Ovary (tissue), 7 donors: ENCODE measurements at regions not wholly inside any gene's neighbourhood (a gene's known extent, or its start where the extent isn't known, plus 50 kb on each side); places are given as distances from the start of the nearest gene placed in this dataset.
"Not testable (repeated sequence)": the region's sequence is repeated elsewhere in the genome, so short reads cannot be mapped to it uniquely, and the experiment has no call there.

Experiments
- DNase-seq, 5 donors: peaks; one replicate each; pipeline ENCODE4 v3.0.0-alpha.2; 2019 to 2020
- H3K27ac ChIP-seq, 2 donors: fragments of 200-600 bp; one replicate each; pipeline versions ENCODE4 v1.5.1 to v1.8.0; 2019 to 2022
- H3K27me3 ChIP-seq: fragments of 200-600 bp; one replicate; pipeline ENCODE4 v1.8.0; 2022
- H3K36me3 ChIP-seq: fragments of 200-600 bp; sonication (generic); one replicate; pipeline ENCODE4 v1.5.1; 2019
- H3K4me1 ChIP-seq: one replicate; pipeline ENCODE4 v1.8.1; 2013; ENCODE audit warnings: mild to moderate bottlenecking, moderate library complexity; ENCODE audit not compliant: insufficient read depth
- H3K4me3 ChIP-seq: fragments of 200-600 bp; sonication (generic); one replicate; pipeline ENCODE4 v1.5.1; 2017
- H3K9me3 ChIP-seq, 2 donors: fragments of 200-600 bp in 1 of 2; sonication (generic) in 1 of 2; one replicate each; pipeline versions ENCODE4 v1.5.1 to v1.8.1; 2013 to 2019; ENCODE audit warnings: mild to moderate bottlenecking in 1 of 2, moderate library complexity in 1 of 2
- EP300 ChIP-seq: sonication (generic); formaldehyde crosslinking; IDR thresholded peaks from one replicate; pipeline ENCODE4 v1.6.1; 2017; ENCODE audit warnings: antibody characterized with exemption
- POLR2A ChIP-seq: fragments of 450-650 bp; IDR thresholded peaks from one replicate; pipeline ENCODE4 v1.6.1; 2017; ENCODE audit warnings: antibody characterized with exemption, mild to moderate bottlenecking, moderate library complexity
- WGBS, 3 donors: extraction: QIAGEN DNeasy Blood & Tissue Kit in 1 of 3; methylation state at CpG; one replicate each; pipeline versions ENCODE4 v1.1.5 to v1.1.7; 2013 to 2017; 5-methylcytosine and 5-hydroxymethylcytosine counted together
- intact Hi-C, 4 donors: fragments of 100-400 bp; cut with DNase I; formaldehyde crosslinking; loops; one replicate each; pipeline versions ENCODE4 v1.11.0 to v1.15.1; 2022 to 2023
- TF ChIP-seq, protein P1 (sequence below), 3 donors: fragments of 450-650 bp in 2 of 3; fragments of 200-600 bp in 1 of 3; IDR thresholded peaks; one replicate each; pipeline versions ENCODE4 v1.5.1 to v1.8.0; 2016 to 2022; ENCODE audit warnings: antibody characterized with exemption in 3 of 3, mild to moderate bottlenecking in 1 of 3
- donor health status: DM: no; HTN: no; CAD: no; lungs with moderate emphysema.
- donor health status: DM: no; HTN: no; CAD: no.
- donor health status: Bipolar disorder and iron deficiency.
- donor health status: DM: no; HTN: no; CAD: no.
- donor health status: DM: yes; HTN: yes; CAD: no.

DNA sequence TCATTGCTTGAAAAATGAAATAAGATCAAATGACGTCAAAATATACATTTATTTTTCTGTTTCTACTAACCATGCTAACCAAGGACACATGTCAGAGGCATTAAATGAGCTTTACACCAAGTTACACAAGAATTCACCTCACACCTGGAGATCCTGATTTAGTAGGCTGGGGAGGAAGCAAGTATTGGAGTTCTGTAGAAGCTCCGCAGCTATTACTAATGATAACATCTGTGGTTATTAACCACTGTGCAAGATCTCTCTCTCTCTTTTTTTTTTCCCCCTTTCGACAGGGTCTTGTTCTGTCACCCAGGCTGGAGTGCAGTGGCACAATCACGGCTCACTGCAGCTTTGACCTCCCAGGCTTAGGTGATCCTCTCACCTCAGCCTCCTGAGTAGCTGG, 104.0 kb downstream of the ZNF22 start:
- no peaks in the 10 kb centered on the region for H3K9me3 ChIP-seq
- TF ChIP-seq EP300, result no peak
- TF ChIP-seq, protein P1, sequence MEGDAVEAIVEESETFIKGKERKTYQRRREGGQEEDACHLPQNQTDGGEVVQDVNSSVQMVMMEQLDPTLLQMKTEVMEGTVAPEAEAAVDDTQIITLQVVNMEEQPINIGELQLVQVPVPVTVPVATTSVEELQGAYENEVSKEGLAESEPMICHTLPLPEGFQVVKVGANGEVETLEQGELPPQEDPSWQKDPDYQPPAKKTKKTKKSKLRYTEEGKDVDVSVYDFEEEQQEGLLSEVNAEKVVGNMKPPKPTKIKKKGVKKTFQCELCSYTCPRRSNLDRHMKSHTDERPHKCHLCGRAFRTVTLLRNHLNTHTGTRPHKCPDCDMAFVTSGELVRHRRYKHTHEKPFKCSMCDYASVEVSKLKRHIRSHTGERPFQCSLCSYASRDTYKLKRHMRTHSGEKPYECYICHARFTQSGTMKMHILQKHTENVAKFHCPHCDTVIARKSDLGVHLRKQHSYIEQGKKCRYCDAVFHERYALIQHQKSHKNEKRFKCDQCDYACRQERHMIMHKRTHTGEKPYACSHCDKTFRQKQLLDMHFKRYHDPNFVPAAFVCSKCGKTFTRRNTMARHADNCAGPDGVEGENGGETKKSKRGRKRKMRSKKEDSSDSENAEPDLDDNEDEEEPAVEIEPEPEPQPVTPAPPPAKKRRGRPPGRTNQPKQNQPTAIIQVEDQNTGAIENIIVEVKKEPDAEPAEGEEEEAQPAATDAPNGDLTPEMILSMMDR (IDR thresholded peaks at IDR 0.05), result no peak
- TF ChIP-seq POLR2A, result no peak
- no peak for DNase-seq

DNA sequence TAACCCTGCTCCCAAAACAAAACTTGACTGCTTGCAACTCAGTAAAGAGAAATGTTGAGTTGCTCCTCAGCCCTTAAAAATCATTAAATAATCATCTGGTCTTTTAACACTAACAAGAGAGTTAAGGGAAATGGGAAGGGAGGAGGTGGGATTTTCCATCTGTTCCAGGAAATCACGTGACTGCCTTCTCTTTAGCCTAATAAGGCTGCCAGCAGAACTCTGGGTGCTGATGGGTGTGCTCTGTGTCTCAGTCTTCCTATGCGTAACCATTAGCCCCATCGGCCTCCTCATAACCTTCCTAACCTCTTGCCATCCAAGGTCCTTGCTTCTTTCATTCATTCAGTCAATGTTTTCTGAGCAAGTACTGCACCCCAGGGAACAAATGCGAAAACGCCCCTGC, 104.6 kb downstream of the ZNF22 start:
- 59 to 63% (median 60%) methylated on average over 5 of the region's 5 CpGs for WGBS, 3 donors
- H3K36me3 ChIP-seq, result not testable (repeated sequence)

More for the DNA sequence above, 104.0 kb downstream of the ZNF22 start:
- no peaks in the 10 kb centered on the region for H3K27me3 ChIP-seq
- no peak overlapping the region for H3K4me3 ChIP-seq
- H3K36me3 ChIP-seq, result no peaks in the 10 kb centered on the region
- no peaks in the 10 kb centered on the region for H3K4me1 ChIP-seq
- WGBS, 3 donors, result 77 to 80% (median 80%) methylated on average over 4 of the region's 4 CpGs
- intact Hi-C loops, result no loop called here
- no peak overlapping the region for H3K27ac ChIP-seq

DNA sequence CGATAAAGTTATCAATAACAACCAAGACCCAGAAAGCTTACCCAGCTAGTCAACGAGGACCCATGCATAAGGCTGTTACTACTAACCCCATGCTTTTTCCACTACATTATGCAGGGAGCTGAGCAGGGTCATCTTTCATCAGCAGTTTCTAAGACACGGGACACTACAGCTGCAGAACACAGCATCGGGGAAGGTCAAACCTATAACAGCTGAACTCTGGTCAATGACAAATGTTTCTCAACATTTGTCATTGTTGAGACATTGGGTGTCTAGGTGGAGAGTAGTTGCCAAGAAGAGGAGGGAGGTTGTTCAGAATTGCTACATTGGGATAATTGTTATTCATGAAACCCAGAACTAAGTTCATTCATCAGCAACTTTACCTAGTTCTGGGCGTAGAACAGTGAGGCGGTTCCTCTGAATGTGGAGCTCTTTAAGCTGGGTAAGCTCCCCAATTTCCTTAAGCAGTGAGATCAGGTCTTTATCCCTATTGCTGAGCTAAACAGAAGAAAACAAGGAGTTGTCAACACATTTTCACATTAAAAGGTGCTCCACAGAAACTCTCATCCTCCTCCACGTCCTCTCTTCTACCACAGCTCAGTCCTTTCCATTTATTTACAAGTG, 105.6 kb downstream of the ZNF22 start:
- intact Hi-C loops, result no loop called here
- H3K36me3 ChIP-seq, result no peaks in the 10 kb centered on the region
- H3K27ac ChIP-seq, result no peak overlapping the region
- H3K9me3 ChIP-seq, result no peaks in the 10 kb centered on the region
- WGBS, 3 donors, result 37 to 45% (median 45%) methylated on average over 7 of the region's 7 CpGs
- no peak for DNase-seq
- no peaks in the 10 kb centered on the region for H3K27me3 ChIP-seq
- TF ChIP-seq EP300 (no peak), POLR2A (no peak)
- TF ChIP-seq, protein P1 (IDR thresholded peaks at IDR 0.05), result no peak
- H3K4me3 ChIP-seq, result no peak overlapping the region
- H3K4me1 ChIP-seq, result no peaks in the 10 kb centered on the region

More for the DNA sequence above, 104.6 kb downstream of the ZNF22 start:
- H3K4me3 ChIP-seq, H3K27ac ChIP-seq, DNase-seq, H3K27me3 ChIP-seq, intact Hi-C loops, H3K9me3 ChIP-seq, H3K4me1 ChIP-seq: not testable (repeated sequence)

DNA sequence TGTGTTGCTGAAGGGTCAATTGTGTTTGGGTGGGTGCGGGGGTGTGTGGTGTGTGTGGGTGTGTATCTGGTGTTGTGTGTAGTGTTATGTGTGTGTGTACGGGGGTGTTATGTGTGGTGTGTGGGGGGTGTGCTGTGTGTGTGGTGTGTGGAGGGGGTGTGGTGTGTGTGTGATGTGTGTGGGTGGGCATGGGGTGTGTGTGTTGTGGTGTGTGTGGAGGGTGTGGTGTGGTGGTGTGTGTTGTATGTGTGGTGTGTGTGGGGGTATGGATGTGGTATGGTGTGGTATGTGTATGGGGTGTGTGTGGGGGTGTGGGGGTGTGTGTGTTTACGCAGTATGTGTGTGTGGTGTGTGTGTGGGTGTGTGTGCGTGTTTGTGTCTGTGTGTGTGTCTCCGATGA, 110.8 kb downstream of the ZNF22 start:
- Histone ChIP-seq H3K4me1 (no peaks in the 10 kb centered on the region), H3K4me3 (no peak overlapping the region), H3K27me3 (no peaks in the 10 kb centered on the region), H3K27ac (no peak overlapping the region), H3K36me3 (no peaks in the 10 kb centered on the region), H3K9me3 (no peaks in the 10 kb centered on the region)
- no peak for DNase-seq
- no peak for TF ChIP-seq POLR2A
- TF ChIP-seq, protein P1 (IDR thresholded peaks at IDR 0.05), result no peak
- TF ChIP-seq EP300, result no peak
- intact Hi-C loops, result no loop called here
- 86 to 93% (median 89%) methylated on average over 5 of the region's 5 CpGs for WGBS, 3 donors

DNA sequence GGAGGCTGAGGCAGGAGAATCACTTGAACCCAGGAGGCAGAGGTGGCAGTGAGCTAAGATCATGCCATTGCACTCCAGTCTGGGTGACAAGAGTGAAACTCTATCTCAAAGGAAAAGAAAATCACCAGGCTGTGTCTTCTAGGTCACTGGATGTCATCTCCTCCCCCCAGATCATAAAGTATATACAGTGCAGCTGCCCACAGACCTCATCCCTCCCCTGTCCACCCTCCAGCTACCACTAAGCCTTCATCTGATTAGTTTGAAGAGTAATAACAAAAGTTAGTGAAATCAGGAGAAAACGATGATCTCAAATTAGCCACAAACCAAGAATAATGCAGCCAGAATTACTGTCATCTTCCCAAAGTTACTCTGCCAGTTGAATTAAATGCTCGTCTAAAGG, 117.2 kb downstream of the ZNF22 start:
- 61 to 64% (median 62%) methylated on average over 2 of the region's 2 CpGs for WGBS, 3 donors
- H3K9me3 ChIP-seq, DNase-seq, H3K27me3 ChIP-seq, H3K4me3 ChIP-seq, H3K36me3 ChIP-seq, H3K4me1 ChIP-seq, intact Hi-C loops, H3K27ac ChIP-seq: not testable (repeated sequence)
